GM19035 (cell line): ENCODE measurements at regions not wholly inside any gene's neighbourhood (a gene's known extent, or its start where the extent isn't known, plus 50 kb on each side); places are given as distances from the start of the nearest gene placed in this dataset.

ENCODE experiments used
- ATAC-seq: cut with Tn5 transposase; IDR thresholded peaks from one replicate; pipeline ENCODE4 v1.9.1; 2021; ENCODE audit not compliant: unreplicated experiment

DNA sequence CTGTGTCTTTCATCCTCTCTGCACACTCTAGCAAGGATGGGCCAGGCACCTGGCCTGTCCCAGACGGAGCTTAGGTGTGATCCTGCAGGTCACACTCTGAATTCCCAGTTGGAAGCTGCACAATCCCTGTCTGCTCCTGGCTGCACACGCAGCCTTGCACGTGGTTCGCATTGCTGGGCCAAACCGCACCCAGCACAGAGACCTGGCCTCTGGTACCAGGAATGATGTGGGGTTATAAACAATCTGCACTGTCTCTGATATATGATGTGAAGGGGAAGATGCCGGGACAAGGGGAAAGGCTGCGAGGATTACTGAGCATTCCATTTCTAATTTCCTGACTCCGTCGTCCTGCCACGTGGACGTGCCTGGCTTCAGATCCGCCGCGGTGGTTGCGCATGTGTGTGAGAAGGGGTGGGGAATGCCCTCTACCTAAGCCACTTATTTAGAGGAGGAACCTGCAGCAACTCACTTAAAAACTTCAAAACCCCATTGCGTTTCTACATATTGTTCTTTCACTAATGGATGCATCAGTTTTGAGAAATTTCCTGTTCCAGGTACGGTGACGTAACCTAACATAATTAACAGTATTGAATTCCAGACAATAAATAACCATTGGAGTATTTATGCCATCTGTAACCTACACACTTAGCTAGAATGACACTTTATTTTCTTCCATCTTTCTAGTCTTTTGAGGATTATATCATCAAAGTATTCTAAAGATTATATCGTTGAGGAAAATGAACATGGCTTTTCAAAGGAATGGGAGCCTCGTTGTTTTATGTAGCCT, 559.7 kb upstream of the MGMT start:
- no peak for ATAC-seq

- ATAC-seq: peak; percentile 82
Measured at GRCh38 chr10:128908099-128908498, 558.9 kb upstream of the MGMT start.

DNA sequence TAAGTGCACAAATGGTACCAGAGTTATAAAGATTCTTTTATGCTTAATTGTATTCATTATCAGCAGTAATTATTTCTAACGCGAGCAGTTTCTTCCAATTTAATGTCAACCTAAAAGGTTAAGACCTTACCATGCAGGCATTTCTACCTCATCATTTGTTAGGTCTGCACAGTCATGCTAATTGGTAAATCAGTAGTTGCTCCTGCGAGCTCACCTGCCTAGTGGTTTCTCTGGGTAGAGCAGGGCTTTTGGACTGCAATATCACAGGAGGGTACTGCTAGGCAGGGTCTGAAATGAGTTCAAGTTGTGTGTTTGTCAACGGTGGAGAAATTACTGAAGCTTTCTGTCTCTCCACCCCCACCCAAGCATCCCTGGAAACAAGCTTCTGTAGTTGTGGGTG, 558.5 kb upstream of the MGMT start:
- ATAC-seq: no peak

- no peak for ATAC-seq
Measured at GRCh38 chr10:128912568-128913311, 554.3 kb upstream of the MGMT start.

- no peak for ATAC-seq
Measured at GRCh38 chr10:128914681-128915080, 552.4 kb upstream of the MGMT start.

GRCh38 chr10:128915630-128916029, 551.4 kb upstream of the MGMT start:
- no peak for ATAC-seq

DNA sequence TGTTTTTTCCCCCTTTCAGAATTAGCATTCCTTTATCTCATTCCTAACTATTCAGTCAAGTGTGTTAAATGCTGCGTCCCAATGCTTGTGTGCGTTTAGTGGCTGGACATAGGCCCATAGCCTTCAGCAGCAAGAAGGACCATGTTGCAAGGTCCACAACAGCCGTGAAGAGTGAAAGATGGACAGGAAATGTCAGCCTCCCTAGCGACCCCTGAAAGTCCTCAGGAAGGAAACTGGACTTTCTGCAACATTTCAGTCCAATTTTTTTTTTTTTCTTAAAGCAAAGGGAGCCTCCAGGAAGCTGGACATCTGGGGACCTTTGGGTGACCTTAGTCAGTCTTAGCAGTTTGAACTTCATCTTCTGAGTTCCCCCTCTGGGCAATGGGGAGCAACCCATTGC, 550.7 kb upstream of the MGMT start:
- ATAC-seq: no peak

DNA sequence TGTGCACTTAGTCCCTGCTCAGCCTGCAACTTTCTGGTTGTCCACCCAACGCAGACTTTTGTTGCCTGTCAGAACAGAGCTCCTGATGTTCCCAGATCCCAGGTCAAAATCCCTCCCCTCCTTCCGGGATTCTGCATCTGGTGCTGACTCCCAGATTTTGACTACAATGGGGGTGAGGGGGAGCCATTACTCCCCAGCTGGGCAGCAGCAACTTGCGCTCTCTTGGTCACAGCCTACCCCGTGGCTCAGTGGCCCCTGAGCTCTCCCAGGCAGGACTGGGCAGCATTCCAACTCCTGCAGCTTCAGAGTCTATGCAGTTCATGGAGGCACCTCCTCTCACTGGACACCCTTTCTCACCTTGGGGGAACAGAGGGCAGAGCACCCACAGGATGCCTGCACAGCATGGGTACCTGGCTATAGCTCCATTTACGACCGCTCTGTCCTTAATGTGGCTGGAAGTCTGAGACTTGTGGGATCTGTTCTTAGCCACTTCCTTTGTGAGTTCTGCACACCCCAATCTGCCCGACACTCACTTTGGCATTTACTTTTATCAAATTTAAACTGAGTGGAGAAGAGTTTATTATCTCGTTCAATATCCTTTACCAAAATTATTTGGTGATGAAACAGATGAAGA, 545.5 kb upstream of the MGMT start:
- ATAC-seq: no peak

DNA sequence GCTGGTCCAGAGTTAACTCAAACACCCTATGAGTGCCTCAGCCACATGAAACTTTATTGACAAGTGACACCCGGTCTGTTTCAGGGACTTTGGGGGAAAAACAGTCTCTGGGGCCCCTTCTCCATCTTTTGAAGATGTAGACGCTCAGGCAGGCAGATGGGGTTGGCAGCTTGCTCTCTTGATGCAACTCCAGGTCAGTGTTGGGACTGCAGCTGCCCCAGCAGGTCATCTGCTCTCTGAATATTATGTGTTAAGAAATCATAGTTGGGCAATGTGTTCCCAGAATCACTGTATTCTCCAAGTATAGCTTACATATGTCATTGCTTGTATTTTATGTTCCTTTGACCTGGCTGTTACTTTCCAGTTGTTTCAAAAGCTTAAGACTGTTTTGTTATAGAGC, 544.9 kb upstream of the MGMT start:
- no peak for ATAC-seq

GRCh38 chr10:128922619-128923196, 544.3 kb upstream of the MGMT start:
- no peak for ATAC-seq

DNA sequence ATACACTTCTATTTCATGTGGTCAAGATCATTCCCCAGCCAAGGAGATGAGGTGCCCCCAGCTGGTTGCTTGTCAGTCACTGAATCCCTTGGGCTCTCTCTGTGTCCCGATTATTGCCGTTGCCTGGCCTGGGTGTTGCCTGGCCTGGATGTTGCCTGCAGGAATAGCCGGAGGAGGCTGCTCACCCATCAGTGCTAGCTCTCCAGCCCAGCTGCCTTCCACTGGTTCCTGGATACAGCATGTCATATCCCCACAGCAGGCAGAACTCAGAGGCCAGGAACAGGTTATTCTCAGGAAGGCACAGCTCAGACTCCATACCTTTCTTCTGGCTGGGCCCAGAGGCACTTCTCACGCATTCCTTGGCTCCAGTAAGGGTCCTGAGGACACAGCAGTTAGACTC, 542.1 kb upstream of the MGMT start:
- ATAC-seq: no peak

GRCh38 chr10:128926711-128927110, 540.3 kb upstream of the MGMT start:
- no peak for ATAC-seq

GRCh38 chr10:128927497-128928161, 539.4 kb upstream of the MGMT start:
- ATAC-seq: no peak

DNA sequence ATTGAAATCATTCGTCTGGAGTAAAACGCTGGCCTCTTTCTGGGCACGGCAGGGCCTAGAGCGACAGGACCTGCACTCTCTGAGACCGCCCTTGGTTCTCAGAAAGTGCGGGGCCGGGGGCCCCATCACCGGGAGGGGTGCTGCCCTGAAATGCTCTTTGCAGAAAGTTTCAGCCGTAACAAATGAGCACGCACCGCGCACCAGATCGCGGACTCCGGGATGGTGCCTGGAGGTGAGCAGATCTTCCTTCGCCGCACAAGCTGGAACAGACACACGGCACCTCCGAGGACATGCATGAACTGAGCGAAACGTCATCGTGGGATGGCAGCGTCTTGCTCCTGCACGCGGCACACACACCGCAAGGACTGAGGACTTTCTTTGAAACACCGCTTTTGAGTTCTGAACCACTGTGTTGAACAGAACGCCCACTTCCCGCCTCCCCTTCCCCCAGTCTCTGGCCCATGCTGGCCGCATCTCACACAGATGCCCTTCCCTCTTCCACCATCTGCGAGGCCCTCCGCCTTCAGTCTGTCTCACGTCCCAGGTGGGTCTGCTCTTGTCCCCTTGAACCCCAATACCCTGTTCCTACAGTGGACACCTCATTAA, 538.7 kb upstream of the MGMT start:
- ATAC-seq: no peak

- no peak for ATAC-seq
Measured at GRCh38 chr10:128929131-128929530, 537.9 kb upstream of the MGMT start.

DNA sequence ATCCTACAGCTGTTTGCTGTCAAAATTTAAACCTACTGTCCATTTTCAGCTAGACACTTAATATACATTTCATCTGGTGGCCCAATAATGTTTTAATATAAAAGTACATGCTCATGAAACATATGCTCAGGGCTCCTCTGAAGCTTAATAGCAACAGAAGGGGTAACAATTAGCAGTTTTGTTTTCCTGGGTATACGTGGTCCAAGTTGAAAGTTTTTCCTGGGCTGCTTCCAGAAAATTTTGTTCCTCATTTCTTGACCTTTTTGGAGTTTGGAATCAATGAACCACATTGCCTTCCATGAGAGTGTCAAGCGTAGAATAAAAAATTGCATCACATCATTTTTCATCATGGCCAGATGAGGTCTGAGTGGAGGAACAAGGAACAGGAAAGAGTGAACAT, 537.3 kb upstream of the MGMT start:
- no peak for ATAC-seq

DNA sequence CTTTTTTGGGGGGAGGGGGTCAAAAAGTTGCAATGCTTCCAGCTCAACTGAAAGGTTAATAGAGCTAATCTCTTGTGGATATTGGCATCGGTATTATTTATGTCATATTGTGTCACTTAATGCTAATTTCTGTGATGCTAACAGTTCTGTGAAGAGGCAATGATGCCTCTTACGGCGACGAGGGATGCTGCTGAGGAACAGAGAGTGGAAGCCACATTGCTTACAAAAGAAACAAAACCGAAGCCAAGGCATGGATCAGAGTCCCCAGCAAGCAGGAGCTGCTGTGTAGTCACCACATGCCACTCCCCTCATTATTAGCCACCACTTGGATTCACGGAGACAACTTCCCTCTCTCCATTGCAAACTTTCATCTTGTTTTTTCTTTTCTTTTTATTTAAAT, 536.5 kb upstream of the MGMT start:
- ATAC-seq: no peak

DNA sequence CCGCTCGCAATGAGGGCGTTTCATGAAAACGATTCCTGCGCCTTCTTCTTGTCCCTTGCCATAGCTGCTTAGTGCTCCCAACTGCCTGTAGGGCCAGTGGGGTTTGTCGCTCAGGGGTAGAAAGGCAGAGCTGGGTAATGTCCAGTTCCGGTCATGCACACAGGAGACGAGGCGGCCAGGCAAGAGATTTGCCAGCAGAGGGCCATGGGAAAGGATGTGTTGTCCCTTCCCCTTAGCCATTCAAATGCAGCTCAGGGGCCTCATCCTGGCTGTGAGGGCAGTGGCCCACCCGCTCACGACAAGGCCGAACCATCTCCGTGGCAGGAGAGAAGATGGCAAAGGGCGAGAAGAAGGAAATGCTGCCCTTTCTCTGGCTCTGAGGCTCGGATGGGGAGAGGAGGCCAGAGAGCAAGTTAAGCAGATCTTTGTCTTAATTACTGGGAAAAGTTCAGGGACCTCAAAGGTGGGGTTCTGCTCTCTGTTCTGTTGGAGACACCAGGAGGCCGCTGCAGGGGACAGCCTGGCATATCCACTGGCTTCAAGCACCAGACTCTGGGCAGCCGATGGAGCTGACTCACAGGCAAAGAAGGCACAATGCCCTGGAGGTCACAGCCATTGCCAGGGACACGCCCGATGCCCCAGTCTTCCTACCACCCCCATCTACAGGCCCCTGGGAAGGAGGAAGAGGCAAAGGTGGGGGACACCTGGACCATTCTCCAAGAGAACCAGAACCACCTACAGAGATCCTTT, 534.8 kb upstream of the MGMT start:
- ATAC-seq: no peak

GRCh38 chr10:128934492-128934891, 532.5 kb upstream of the MGMT start:
- no peak for ATAC-seq

DNA sequence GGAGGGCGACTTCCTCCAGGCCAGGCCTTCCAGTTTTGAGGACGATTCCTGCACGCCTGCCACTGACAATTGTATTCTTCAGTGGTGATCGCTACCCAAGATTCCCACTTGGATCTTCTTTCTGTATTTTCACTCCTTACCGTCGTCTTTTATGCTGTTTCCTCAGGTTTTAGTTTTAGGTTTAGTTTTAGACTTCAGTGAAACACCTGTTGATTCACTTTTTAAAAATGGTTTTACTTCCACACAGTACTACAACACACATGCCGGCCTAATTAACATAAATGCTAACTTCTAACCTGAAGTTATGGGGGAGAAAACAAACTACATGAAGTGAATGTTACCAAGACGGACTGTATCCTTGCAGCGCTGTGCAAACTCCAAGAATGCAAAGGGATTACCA, 530.6 kb upstream of the MGMT start:
- ATAC-seq: no peak
